ENCODE measurements at regions not wholly inside any gene's neighbourhood (a gene's known extent, or its start where the extent isn't known, plus 50 kb on each side); places are given as distances from the start of the nearest gene placed in this dataset.

DNA sequence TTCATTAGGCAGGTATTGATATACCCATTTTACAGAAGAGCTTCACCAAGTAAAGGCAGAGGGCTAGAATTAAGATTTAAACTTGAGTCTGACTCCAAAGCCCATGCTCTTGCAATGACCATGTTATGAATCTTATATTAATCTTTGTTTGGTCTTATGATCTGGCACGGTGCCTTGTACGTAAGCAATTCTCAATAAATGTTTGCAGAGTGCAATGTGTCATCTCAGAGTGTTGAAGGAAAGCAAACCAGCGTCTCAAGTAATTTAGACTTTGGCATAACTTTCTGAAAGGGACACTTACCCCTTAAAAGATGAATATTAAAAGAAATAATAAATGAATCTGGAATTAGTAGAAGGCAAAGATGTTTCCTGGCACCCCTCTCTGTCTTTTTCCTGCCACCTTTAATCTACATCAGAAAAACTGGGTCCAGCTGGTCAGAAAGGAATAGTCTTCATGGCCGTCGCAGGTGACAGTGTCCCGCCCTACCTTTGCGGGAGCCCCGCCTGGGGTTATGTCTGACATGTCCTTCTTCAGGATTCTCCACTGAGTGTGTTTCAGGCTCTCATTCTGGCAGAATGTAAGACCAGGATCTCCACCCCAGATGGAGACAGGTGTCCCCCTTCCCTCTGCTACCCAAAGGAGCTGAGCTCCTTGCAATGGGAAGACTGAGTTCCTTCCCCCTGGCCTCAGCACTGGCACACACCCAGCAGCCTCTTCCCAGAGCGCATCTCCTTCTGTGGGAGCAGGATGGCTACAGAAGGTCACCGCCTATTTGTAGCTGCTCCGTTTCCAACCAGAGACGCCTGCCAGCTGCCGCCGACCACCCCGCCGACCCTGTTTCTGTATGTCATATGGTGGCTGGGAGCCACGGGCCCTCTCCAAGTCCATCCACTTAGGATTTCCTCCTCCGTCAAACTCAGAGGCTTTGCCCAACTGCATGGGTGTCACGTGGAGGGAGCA is 266.3 kb upstream of the ECI2 start:
- no peak for DNase-seq

DNA sequence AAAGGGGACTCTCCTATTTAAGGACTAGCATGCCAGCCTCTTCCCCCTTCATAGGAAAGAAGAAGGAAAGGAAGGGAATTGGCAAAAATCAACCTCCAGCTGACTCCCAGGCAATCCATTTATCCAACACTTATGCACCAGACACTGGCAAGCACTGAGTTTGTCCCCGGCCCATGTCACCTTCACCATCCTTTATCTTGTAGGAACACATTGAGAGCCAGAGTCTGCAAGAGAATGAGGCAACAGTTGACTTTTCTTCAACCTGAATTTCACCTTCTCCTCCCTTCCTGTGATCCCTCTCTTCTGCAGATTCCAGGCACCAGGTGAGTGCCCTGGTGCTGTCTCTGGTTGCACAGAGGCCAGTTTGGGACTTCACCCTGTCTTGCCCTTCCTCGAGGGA is 264.3 kb upstream of the ECI2 start:
- no peak for DNase-seq

DNA sequence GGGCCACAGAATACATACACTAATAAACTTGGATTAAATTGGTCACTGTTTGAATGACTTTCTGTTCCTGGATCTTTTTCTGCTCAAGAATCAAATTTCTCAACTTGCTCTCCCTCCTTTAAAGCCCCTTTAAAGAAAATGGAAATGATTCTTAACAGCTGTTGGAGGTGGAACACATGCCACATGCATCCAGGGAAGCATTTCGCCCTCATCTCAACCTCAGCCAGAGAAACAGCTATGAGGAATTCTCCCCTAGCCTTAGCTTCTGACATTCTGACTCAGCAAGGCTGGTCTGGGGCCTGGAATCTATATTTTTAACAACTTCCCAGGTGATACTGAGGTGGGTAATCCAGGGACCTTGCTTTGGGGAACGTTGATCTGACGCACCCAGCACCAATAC is 263.4 kb upstream of the ECI2 start:
- DNase-seq: no peak

DNA sequence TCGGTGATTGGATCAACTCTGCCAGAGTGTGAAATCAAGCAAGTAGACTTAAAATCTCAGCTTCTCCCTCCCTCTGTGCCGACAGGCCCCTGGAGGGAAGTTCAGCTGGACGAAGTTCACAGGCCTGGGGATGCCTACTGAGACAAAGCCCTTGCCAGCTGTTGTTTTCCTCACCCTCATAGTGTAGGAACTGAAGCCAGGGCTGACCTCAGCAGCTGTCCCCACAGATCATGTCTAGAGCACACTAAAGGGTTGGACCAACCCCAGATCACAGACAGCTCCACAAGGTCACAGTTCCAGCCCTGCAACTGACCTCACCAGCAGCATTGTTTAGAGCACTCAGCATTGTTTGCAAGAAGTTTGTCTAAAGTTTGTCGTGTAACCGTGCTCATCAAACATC is 261.9 kb upstream of the ECI2 start:
- DNase-seq: no peak

DNA sequence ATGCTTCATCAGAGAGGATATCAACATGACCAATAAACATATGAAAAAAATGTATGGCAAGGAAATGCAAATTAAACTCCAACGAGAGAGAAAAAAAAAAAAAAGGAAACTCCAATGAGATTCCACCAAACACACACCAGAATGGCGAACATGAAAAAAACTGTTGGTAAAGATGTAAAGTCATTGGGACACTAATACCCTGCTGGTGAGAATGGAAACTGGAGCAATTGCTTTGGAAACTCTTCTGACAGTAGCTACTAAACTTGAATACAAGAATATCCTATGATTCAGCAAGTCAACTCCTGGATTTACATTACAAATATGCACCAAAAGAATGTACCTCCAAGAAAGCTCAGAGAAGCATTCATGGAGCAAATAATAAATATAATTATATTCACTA is 260.7 kb upstream of the ECI2 start:
- DNase-seq: no peak

DNA sequence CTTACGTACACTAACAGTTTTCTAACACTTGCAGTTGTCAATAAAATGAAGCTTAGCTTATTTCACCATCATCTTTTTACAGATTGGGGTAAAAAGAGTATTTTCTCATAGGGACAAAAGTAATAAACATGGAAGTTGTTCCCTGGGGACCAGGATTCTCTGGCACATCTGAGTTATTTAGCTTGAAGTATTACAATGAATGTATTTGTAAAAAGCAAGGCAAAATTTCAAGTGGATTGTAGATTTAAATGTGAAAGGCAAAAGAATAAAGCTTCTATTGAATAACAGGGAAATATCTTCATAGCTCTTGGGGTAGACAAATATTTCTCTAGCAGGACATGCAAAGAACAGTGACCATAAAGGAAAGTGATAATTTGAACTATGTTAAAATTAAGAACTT is 260.0 kb upstream of the ECI2 start:
- no peak for DNase-seq

DNA sequence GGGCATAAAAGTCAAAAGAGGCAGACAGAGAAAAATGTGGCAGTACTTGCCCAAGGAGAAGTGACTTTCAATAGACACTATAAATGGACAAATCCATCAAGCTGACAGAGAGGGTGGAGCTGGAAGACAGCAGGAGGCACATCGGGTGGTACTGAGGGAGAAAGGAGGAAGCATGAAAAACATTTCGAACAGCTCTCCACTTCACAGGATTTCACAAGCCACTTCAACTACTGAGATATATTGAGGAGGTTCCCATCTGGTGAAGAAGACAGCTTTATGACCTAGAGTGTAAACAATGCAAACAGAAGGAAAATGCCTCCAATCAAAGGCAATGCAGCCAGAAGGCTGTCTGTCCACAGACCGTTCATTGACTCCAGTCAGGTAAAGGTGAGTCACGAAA is 259.4 kb upstream of the ECI2 start:
- DNase-seq: no peak

DNA sequence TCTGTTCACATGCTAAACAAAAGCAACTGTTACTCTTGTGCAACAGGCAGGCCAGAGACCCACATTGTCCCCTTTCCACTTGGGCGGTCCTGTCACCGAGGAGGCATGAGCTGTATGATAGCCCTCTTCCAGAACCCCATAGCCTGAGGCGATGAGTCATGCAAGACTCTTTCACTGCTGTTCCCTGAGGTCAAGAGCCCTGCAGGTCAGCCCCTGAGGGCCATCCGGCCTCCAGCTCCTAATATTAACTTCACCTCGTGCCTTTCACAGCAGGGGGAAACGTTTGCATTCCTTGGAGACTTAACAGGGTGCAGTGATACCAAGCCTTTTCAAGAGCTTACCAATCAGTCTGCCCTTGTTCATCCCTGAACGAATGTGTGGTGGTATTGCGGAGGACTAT is 253.3 kb upstream of the ECI2 start:
- no peak for DNase-seq

DNA sequence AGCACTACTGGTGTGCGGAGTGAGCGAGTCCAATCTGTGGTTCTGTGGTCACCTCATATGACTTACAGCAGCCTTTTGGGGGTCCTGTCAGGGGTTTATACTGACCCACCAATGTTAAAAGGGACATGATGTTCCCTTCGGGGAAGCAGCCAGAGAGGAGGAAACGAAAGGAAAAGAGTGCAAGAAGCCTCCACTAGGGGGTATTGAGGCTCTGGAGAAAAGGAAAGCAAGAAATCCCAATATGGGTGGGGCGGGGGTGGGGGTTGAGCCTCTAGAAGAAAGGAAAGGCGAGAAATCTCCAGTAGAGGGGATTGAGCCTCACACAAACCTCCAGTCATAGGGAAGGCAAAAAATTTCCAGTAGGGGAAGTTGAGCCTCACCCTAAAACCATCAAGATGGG is 249.3 kb upstream of the ECI2 start:
- no peak for DNase-seq

DNA sequence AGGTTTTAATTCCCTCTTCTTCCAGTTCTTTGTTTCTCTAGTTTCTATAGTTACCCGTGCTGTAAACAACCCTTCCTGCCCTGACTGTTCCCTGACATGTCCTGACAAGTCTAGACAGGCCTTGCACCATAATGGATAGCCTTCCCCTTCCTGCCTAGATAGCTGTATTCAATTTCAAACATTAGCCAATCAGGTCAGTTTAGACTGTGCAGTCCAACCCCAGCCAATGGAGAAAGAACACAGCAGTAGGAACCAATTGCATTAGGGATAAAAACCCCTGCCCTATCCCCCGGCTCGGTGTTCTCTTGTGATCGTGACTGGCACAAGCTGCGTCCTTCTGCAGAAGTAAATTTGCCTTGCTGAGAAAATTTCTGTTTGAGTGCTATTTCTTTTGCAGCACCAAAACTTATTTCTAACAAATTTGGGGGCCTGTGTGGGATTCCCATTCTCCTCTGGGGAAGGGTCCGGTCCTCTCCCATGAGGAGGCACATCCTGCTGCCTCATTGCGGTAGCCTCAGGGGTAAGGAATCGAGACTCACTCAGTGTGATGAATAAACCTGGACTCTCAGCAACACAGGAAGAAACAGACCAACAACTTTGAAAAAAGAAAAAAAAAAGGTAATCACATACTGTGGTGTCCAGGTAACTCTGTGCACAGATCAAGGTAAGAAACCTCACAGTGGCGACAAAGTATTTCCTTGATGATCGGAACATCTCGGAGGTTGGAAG is 248.7 kb upstream of the ECI2 start:
- DNase-seq: no peak

DNA sequence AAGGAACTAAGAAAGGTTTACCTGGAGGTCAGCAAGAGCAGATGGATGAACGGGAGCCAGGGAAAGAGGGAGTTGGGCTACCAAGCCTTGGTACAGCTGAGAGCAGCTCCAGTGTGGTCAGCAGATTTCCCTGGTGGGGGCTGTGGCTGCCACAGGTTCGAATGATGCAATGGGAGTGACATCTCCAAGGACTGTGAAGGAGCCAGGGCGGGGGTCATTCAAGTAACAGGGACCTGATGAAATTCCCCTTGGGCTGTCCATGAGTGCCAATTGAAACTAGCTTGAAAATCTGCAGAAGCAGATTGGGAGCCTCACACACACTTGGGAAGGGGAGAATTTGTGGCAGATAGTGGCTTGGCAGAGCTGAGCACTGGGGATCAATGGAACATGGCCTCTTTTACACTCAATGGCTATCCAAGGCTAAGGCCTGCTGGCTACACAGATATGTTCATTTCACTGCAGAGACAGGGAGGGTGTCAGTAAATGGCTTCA is 247.0 kb upstream of the ECI2 start:
- no peak for DNase-seq

DNA sequence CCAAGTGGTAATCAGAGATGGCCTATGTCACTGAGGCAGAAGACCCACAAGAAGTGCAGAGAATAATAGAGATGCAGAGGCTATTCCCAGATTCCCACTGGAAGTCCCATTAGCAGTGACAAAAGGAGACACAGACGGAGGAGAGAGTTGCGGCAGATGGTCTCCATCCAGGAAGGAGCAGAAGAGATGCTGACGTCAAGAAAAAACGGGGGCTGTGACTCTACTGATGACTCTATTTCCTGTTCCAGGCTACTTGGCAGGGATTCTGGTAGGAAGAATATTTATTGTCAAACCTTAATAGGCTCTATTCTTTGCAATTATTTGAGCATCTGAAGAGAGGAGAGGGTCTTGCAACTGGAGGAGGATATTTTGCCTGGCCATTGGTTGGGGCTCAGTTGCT is 246.0 kb upstream of the ECI2 start:
- no peak for DNase-seq

DNA sequence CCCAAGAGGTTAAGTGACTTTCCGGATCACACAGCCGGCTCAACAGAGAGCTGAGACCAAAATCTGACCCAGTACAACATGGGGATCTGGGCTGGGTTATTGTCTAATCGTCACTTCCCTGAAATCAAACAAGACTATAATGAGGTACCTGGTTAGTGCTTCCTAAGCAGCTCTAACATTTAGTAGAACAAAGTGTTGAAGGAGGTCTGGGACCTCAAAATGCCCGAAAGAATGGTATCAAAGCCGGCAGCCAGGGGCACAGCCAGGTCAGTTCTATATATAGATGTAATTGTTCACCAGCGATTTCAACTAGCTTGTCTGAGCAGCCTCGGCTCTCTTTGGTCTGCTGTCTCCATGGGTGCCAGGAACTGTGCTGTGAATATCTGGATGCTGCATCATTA is 245.5 kb upstream of the ECI2 start:
- no peak for DNase-seq

DNA sequence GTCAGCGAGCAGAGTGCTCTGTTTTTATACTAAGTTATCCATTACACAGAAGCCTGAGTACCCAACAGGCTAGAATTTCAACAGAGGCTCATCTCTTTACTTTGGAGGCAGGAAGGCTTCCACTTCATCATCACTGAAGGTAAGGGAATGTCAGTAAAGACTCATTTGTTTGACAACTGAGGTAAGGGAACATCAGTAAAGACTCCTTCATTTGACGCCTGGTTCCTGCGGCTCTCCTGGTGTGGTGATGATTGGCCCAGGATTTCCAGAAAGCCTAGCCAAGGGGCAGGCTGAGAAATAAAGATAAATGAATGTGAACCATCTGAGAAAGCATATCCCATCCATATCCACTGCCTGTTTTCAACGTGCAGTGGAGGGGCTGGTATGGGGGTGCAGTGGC is 244.6 kb upstream of the ECI2 start:
- DNase-seq: no peak

DNA sequence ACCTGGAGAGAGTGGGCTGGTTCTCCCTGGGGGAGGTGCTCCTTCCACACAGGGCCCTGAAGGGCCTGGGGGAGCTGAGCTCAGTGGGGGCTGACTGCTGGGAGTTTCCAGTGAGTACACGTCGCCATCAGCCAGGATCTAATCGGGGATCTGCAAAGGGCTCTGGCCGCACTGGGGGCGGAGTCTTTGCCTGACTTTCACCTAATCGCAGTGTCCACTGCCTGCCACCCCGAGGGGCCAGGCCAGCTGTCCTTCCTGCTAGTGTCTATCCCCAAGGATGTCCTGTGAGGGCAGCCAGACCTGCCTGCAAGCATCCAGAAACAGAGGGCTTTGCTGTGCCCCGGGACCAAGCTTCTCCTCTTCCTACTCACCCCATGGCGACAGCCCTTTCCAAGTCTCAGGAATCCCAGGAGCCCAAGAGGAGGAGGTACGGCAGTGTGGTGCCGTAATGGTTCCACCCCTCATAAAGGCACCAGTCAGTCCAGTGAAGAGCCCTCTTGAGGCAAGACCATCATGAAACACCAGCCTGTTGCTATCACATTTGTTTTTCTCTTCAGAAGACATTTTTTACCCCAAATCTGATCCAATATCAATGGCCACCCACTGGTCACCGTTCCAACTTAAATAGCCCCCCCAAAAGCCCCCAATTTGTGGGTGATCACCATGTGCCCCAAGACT is 243.1 kb upstream of the ECI2 start:
- DNase-seq: no peak

DNA sequence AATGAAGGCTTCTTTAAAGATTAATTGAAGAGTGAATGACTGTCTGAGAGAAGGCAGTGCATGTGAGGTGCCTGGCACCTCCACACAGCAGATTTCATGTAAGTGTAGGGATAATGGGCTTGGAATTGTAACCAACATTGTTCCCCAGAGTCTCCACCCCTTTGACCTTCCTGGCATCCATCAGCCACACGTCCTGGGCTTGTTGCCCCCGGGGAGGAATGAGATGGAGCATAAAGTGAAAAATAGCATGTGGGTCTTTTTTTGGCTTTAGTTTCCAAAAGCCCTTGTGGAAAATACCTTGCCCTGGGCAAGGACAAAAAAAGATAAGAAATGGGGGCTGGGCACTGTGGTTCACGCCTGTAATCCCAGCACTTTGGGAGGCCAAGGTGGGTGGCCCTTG is 242.2 kb upstream of the ECI2 start:
- DNase-seq: no peak

DNA sequence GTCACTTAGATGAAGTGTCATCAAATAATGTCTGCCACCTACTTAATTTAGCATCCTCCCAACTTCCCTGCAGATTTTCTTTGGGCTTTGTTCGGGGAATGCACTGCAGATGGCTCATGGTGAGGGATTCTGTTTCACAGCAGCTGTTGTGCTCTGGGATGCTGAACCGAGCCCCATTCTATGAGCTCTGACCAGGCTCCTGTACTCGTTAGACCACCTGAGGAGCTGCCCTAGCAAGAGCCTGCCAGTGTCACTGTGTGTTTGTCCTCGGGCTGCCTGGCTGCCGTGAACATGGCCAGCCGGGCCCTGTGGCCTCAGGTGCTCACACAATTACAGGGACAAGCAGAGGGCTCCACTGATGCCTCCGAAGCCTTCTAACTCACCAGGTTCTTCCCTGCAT is 238.8 kb upstream of the ECI2 start:
- no peak for DNase-seq

DNA sequence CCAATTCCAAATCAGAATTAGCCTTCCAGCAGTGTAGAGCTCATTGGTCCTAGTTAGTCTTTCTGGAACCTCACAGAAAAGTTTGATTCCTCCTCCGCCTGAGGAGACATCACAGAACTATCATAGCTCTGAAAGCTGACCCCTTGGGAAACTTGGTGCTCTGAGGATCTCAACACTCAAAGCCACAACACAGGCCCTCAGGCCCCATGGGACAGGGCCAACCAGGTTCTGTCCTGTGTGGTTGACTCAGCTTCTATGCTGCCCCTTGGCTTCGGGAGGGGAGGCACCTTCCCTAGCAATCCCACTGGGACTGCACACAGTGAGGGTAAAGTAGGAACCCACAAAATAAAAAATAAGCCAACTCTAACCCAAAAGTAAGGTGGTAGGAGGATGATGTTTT is 237.5 kb upstream of the ECI2 start:
- no peak for DNase-seq

DNA sequence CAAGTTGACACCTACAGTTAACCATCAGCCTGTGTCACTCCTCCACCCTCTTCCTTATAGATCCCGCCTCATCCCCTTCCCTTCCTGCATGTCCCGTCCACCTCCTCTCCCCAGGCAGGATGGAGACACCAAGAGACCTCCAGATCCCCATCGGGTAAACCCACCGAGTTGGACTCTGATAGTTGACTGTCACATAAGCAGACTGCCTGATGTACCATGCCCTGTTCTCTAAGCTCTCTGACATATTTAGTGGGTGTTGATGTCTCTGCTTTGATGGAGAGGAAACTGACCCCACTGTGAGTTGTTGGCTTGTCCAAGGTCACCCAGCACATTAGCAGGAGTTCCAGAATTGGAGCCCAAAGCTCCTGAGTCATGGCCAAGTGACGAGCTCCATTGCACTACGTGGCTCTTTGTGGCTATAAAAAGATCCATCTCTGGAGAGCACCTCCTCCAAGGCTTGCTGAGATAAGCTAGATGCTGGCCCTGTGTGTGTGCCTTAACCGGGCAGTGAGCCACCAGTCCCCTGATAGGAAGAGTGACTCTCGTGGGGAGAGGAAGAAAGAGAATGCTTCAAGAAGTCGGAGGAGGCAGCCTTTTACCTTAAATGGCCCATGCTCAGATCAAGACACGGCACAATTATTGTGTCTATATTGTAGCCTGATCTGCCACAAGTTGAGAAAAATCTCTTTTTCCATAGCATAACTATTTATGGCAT is 236.0 kb upstream of the ECI2 start:
- no peak for DNase-seq

DNA sequence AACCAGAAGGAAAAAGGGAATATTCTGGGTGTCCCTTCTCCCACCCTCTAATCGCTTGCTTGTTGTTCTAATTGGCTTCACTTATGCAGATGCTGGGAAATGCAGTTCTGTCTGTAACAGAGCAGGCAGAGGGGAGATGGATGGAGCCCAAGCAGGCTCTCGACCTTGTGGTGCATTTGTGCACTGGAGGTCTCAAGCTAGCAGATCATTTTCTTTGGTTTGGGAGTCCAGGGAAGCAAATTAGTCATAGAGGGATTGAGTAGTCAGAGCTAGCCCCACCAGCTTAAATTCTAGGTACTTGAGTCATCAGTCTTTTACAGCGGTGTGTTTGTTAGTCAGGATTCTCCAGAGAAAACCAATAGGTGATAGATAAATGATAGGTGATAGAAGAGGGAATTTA is 234.7 kb upstream of the ECI2 start:
- no peak for DNase-seq

DNA sequence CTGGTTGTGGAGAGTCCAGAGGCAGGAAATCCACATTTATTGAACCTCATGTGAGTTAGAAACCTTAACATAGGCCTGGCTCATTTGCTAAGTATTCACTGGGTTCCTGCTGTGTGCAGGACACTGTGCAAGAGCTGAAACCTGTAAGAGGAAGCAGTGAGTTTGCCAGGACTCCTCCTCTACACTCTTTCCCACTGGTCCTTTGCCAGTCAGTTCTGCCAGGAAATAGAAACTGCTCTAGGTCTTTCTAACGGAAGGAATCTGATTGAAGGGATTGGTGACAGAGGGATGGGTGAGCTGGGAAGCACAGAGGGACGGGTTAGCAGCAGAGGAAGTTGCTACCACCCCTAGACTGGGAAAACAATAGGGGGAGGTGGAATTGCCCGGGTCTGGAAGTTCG is 234.2 kb upstream of the ECI2 start:
- DNase-seq: no peak

DNA sequence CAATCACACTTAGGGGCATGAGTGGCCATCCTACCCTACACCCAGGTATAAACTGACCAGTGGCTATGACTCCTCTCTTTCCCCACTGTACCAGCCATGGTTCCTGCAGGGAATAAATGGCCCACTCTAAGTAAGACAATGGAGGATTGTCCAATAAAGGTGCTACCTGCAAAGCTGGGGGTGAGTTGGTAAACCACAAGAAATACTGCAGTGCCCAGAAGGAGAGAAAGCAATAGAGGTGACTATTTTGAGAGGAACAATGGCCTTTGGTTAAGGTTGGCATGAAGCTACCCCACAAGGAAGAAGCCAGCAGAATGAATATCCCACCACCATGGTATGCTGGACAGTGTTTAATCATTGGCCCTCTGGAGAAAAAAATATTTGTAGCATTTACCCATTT is 233.3 kb upstream of the ECI2 start:
- DNase-seq: no peak

DNA sequence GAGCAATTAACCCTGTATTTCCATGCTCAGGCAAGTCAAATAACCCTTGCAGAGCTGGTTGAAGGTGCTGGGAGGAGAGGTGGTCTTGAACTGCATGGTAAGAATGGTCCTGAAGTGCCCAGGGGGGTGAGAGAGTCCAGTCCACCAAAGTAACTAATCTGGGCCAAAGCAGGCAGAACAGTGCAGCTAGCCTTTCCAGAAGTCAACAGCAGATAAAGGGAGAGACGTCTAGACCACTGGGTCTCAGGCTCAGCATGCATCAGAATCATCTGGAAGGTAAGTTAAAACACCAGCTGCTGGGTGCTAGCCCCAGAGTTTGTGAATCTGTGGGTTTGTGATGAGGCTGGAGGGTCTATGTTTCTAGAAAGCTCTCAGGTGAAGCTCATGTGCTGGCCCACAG is 232.3 kb upstream of the ECI2 start:
- DNase-seq: no peak
